ENCODE measurements at regions not wholly inside any gene's neighbourhood (a gene's known extent, or its start where the extent isn't known, plus 50 kb on each side); places are given as distances from the start of the nearest gene placed in this dataset.

- no peak for TF ChIP-seq CTCF (IDR thresholded peaks at IDR 0.05)
- TF ChIP-seq POLR2A (IDR thresholded peaks at IDR 0.05; ENCODE audit: low read depth) = no peak
- TF ChIP-seq POLR2AphosphoS5 (IDR thresholded peaks at IDR 0.05) = no peak
- TF ChIP-seq EP300 (IDR thresholded peaks at IDR 0.05) = no peak
These were observed 214.2 kb downstream of the CALCRL start for GRCh38 chr2:187233811-187234210.
